OCI-LY3 (cell line): ENCODE measurements at regions not wholly inside any gene's neighbourhood (a gene's known extent, or its start where the extent isn't known, plus 50 kb on each side); places are given as distances from the start of the nearest gene placed in this dataset.
A peak's percentile ranks its signal among the peaks of the same experiment; 100 is the strongest.

Experiments
- H2AFZ ChIP-seq: fragments of 200-600, 300-600 bp; shearing (Covaris generic); 2 replicates; pipeline ENCODE4 v1.6.0; 2014; ENCODE audit warnings: antibody characterized with exemption, low read depth, low read length
- H3K27ac ChIP-seq: fragments of 200-600, 300-600 bp; sonication (generic); 2 replicates; pipeline ENCODE4 v1.5.1; 2014; ENCODE audit warnings: mild to moderate bottlenecking, low read length, moderate library complexity, mixed read lengths
- H3K27me3 ChIP-seq: fragments of 200-600, 300-600 bp; sonication (generic); 2 replicates; pipeline ENCODE4 v1.6.1; 2014; ENCODE audit warnings: low read depth, low read length, mixed read lengths
- H3K36me3 ChIP-seq: fragments of 200-600, 300-600 bp; sonication (generic); replicated peaks from 2 replicates; pipeline ENCODE3; 2014; ENCODE audit warnings: low read depth, low read length, mixed read lengths
- H3K4me1 ChIP-seq: fragments of 300-600, 200-600 bp; sonication (generic); 2 replicates; pipeline ENCODE4 v1.6.1; 2014; ENCODE audit warnings: low read length, mixed read lengths
- H3K4me2 ChIP-seq: fragments of 200-600, 300-600 bp; sonication (generic); 2 replicates; pipeline ENCODE4 v1.6.1; 2014; ENCODE audit warnings: low read length, mixed read lengths
- H3K4me3 ChIP-seq: fragments of 300-600, 200-600 bp; sonication (generic); 2 replicates; pipeline ENCODE4 v1.5.1; 2014; ENCODE audit warnings: antibody characterized with exemption, mild to moderate bottlenecking, low read length, moderate library complexity
- H3K79me2 ChIP-seq: fragments of 300-600, 200-600 bp; shearing (Covaris generic); 2 replicates; pipeline ENCODE4 v1.6.1; 2014; ENCODE audit warnings: mild to moderate bottlenecking, low read length, mixed read lengths
- H3K9ac ChIP-seq: fragments of 300-600, 200-600 bp; shearing (Covaris generic); 2 replicates; pipeline ENCODE4 v1.6.0; 2014; ENCODE audit warnings: mild to moderate bottlenecking, low read length, moderate library complexity
- H3K9me3 ChIP-seq: fragments of 200-600, 300-600 bp; shearing (Covaris generic); 2 replicates; pipeline ENCODE4 v1.6.1; 2014; ENCODE audit warnings: low read length, mixed read lengths; ENCODE audit not compliant: insufficient read depth
- H4K20me1 ChIP-seq: fragments of 200-600, 300-600 bp; sonication (generic); 2 replicates; pipeline ENCODE4 v1.6.1; 2016; ENCODE audit warnings: low read length, mixed read lengths; ENCODE audit not compliant: insufficient read depth
- CTCF ChIP-seq: fragments of 200-600, 300-600 bp; sonication (generic); IDR thresholded peaks from 2 replicates; pipeline ENCODE4 v1.5.1; 2014; ENCODE audit warnings: antibody characterized with exemption, low read length, low read depth
- EZH2phosphoT487 ChIP-seq: fragments of 200-600 bp; shearing (Covaris generic); IDR thresholded peaks from 2 replicates; pipeline ENCODE4 v1.6.1; 2018; ENCODE audit warnings: antibody characterized with exemption, mixed run types, low read depth

- no peaks in the 10 kb centered on the region for H4K20me1 ChIP-seq
- no peak overlapping the region for H3K9ac ChIP-seq
- peaks cover 36% of the 10 kb centered on the region for H3K27me3 ChIP-seq
- no peak overlapping the region for H2AFZ ChIP-seq
- H3K4me1 ChIP-seq: peaks cover 5% of the 10 kb centered on the region; the same call in 1 of the 2 replicates
- no peaks in the 10 kb centered on the region for H3K79me2 ChIP-seq
- no peak overlapping the region for H3K27ac ChIP-seq
- no peaks in the 10 kb centered on the region for H3K9me3 ChIP-seq
- no peak for TF ChIP-seq CTCF
- TF ChIP-seq EZH2phosphoT487: no peak
- no peak overlapping the region for H3K4me2 ChIP-seq
- H3K4me3 ChIP-seq: no peak overlapping the region
- no peaks in the 10 kb centered on the region for H3K36me3 ChIP-seq
These were observed 138.8 kb downstream of the SMAD6 start for GRCh38 chr15:66840615-66841390.

- Histone ChIP-seq H3K9ac (peak overlapping the region; percentile 46; the same call in 1 of the 2 replicates), H4K20me1 (no peaks in the 10 kb centered on the region), H3K36me3 (no peaks in the 10 kb centered on the region), H3K4me2 (peak overlapping the region; percentile 94), H2AFZ (peak overlapping the region; percentile 81), H3K79me2 (no peaks in the 10 kb centered on the region), H3K27ac (no peak overlapping the region), H3K9me3 (no peaks in the 10 kb centered on the region), H3K27me3 (peaks cover 36% of the 10 kb centered on the region), H3K4me3 (peak overlapping the region; percentile 80), H3K4me1 (peaks cover 5% of the 10 kb centered on the region; the same call in 1 of the 2 replicates)
- no peak for TF ChIP-seq EZH2phosphoT487
- no peak for TF ChIP-seq CTCF
These were observed 140.1 kb downstream of the SMAD6 start for GRCh38 chr15:66841953-66842681.

DNA sequence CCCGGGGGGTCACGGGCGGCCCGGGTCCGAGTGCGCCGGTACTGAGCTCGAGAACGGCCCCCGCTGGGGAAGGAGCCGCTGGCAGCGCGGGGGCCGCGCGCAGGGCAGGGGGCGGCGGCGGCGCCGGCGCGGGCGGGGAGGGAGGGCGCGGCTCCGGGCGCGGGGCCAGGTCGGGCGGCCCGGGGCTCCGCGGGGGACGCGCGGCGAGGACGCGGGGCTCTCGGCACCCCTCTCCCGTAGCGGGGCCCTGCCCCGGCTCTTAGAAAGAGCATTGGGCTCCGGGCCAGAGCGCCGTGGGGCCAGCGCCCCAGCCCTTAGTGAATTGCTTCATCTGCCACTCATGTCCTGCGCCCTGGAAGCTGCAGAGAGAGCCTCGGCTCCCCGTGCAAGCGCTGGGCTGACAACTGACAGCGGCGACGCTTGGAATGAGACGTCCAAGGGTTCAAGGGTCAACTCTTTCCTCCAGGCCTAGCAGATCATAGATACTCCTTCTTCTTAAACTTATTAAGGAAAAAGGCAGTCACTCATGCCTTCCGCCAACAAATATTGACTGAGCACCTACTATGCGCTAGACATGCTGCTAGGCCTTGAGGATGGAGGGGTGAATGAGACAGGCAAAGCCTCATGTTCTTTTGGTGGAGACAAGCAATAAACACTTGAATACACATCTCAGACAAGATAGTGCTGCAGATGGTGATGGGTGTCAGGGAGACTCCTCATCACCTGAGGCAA lies 140.8 kb downstream of the SMAD6 start:
- Histone ChIP-seq H3K36me3 (no peaks in the 10 kb centered on the region), H3K4me2 (peak overlapping the region; percentile 94), H3K4me1 (peaks cover 5% of the 10 kb centered on the region; the same call in 1 of the 2 replicates), H3K4me3 (peak overlapping the region; percentile 80), H3K79me2 (no peaks in the 10 kb centered on the region), H3K27ac (no peak overlapping the region), H4K20me1 (no peaks in the 10 kb centered on the region), H2AFZ (no peak overlapping the region), H3K27me3 (peaks cover 36% of the 10 kb centered on the region), H3K9me3 (no peaks in the 10 kb centered on the region), H3K9ac (no peak overlapping the region)
- TF ChIP-seq CTCF (no peak), EZH2phosphoT487 (no peak)
